Neuronal stem cell (in vitro differentiated cells): ENCODE measurements at regions not wholly inside any gene's neighbourhood (a gene's known extent, or its start where the extent isn't known, plus 50 kb on each side); places are given as distances from the start of the nearest gene placed in this dataset.
"Not testable (repeated sequence)": the region's sequence is repeated elsewhere in the genome, so short reads cannot be mapped to it uniquely, and the experiment has no call there.

Experiments used
- DNase-seq: peaks from one replicate; pipeline ENCODE4 v3.0.0-alpha.2; 2013; ENCODE audit warnings: low spot score
- H2AFZ ChIP-seq: one replicate; pipeline ENCODE4 v1.6.1; 2013; ENCODE audit warnings: mild to moderate bottlenecking, low read length, inconsistent platforms
- H2AK5ac ChIP-seq: 2 replicates; pipeline ENCODE4 v1.6.1; 2013; ENCODE audit warnings: low read depth, mild to moderate bottlenecking, inconsistent platforms, low read length, moderate library complexity, mixed read lengths
- H2BK120ac ChIP-seq: 2 replicates; pipeline ENCODE4 v1.6.1; 2013; ENCODE audit warnings: low read depth, mild to moderate bottlenecking, inconsistent platforms, low read length, moderate library complexity, mixed read lengths
- H2BK12ac ChIP-seq: one replicate; pipeline ENCODE4 v1.6.1; 2013; ENCODE audit warnings: low read length, inconsistent platforms
- H2BK15ac ChIP-seq: 2 replicates; pipeline ENCODE4 v1.6.1; 2013; ENCODE audit warnings: mild to moderate bottlenecking, low read length, inconsistent platforms, mixed read lengths
- H2BK5ac ChIP-seq: one replicate; pipeline ENCODE4 v1.6.1; 2013; ENCODE audit warnings: inconsistent platforms, mild to moderate bottlenecking, low read length, moderate library complexity
- H3K14ac ChIP-seq: one replicate; pipeline ENCODE4 v1.6.1; 2013; ENCODE audit warnings: low read length, inconsistent platforms
- H3K18ac ChIP-seq: 2 replicates; pipeline ENCODE4 v1.6.1; 2013; ENCODE audit warnings: low read length, inconsistent platforms
- H3K23ac ChIP-seq: 2 replicates; pipeline ENCODE4 v1.6.1; 2013; ENCODE audit warnings: low read depth, mild to moderate bottlenecking, mixed read lengths, low read length, inconsistent platforms; ENCODE audit not compliant: poor library complexity
- H3K27ac ChIP-seq: replicated peaks from 3 replicates; pipeline ENCODE4 v1.5.1; 2013; ENCODE audit warnings: low read length, inconsistent platforms
- H3K27me3 ChIP-seq, 3 experiments: 2 replicates each; pipeline ENCODE4 v1.6.1; 2013; ENCODE audit warnings: low read length in 3 of 3, mild to moderate bottlenecking in 2 of 3, inconsistent platforms in 1 of 3, low read depth in 1 of 3, mixed read lengths in 1 of 3, moderate library complexity in 1 of 3; ENCODE audit not compliant: control insufficient read depth in 3 of 3, insufficient read depth in 3 of 3
- H3K36me3 ChIP-seq, 2 donors: replicated peaks in 1 of 2; 2 replicates each; pipeline ENCODE4 v1.6.1; 2013; ENCODE audit warnings: low read length in 2 of 2; ENCODE audit not compliant: control insufficient read depth in 2 of 2, insufficient read depth in 2 of 2
- H3K4ac ChIP-seq: 2 replicates; pipeline ENCODE4 v1.6.1; 2013; ENCODE audit warnings: inconsistent platforms, mild to moderate bottlenecking, low read length, moderate library complexity
- H3K4me1 ChIP-seq, 2 donors: 1 replicate in 1 of 2; 2 replicates in 1 of 2; pipeline ENCODE4 v1.6.1; 2013; ENCODE audit warnings: low read length in 2 of 2, low read depth in 1 of 2; ENCODE audit not compliant: control insufficient read depth in 2 of 2, insufficient read depth in 1 of 2
- H3K4me2 ChIP-seq: one replicate; pipeline ENCODE4 v1.6.1; 2013; ENCODE audit warnings: mild to moderate bottlenecking, low read length, inconsistent platforms; ENCODE audit not compliant: insufficient read depth, poor library complexity, severe bottlenecking
- H3K4me3 ChIP-seq, 2 donors: 2 replicates each; pipeline ENCODE4 v1.5.1; 2013; ENCODE audit warnings: low read length in 2 of 2, mild to moderate bottlenecking in 2 of 2, inconsistent platforms in 1 of 2, moderate library complexity in 1 of 2
- H3K79me1 ChIP-seq: one replicate; pipeline ENCODE4 v1.6.1; 2013; ENCODE audit warnings: low read depth, mild to moderate bottlenecking, inconsistent platforms, low read length, moderate library complexity
- H3K9ac ChIP-seq: one replicate; pipeline ENCODE4 v1.6.1; 2013; ENCODE audit warnings: mild to moderate bottlenecking, low read depth, low read length, inconsistent platforms; ENCODE audit not compliant: poor library complexity
- H3K9me3 ChIP-seq, 2 donors: replicated peaks in 1 of 2; 2 replicates each; pipeline versions ENCODE3 to v1.6.1; 2013; ENCODE audit warnings: low read length in 2 of 2, mild to moderate bottlenecking in 2 of 2, inconsistent platforms in 1 of 2, low read depth in 1 of 2, mixed read lengths in 1 of 2, moderate library complexity in 1 of 2; ENCODE audit not compliant: control insufficient read depth in 2 of 2, insufficient read depth in 1 of 2
- H4K8ac ChIP-seq: one replicate; pipeline ENCODE4 v1.6.1; 2013; ENCODE audit warnings: low read depth, mild to moderate bottlenecking, inconsistent platforms, low read length, moderate library complexity
- H4K91ac ChIP-seq: one replicate; pipeline ENCODE4 v1.6.1; 2013; ENCODE audit warnings: low read length, low read depth, mild to moderate bottlenecking, inconsistent platforms; ENCODE audit not compliant: poor library complexity
- WGBS, 2 donors: extraction: QIAGEN DNeasy Blood & Tissue Kit; methylation state at CpG; one replicate each; pipeline ENCODE4 v1.1.7; 2013; ENCODE audit warnings: missing lambda C conversion rate in 2 of 2, mixed read lengths in 1 of 2; ENCODE audit not compliant: insufficient read length in 2 of 2, insufficient replicate concordance in 1 of 2; ENCODE audit errors: extremely low coverage in 2 of 2; 5-methylcytosine and 5-hydroxymethylcytosine counted together

GRCh38 chr2:47283659-47284058 lies 85.5 kb upstream of the EPCAM start:
- no peak overlapping the region for H2AFZ ChIP-seq

GRCh38 chr2:47282621-47283272 lies 86.4 kb upstream of the EPCAM start:
- no peak overlapping the region for H4K91ac ChIP-seq
- no peak for DNase-seq
- no peak overlapping the region for H3K23ac ChIP-seq
- no peak overlapping the region for H2BK120ac ChIP-seq
- H4K8ac ChIP-seq: no peak overlapping the region
- H2AFZ ChIP-seq: no peak overlapping the region
- no peak overlapping the region for H3K18ac ChIP-seq
- H3K9me3 ChIP-seq: peaks cover 2 to 12% of the 10 kb centered on the region in 2 donors
- no peak overlapping the region for H3K27ac ChIP-seq
- H2BK5ac ChIP-seq: no peak overlapping the region
- H3K9ac ChIP-seq: no peak overlapping the region
- no peak overlapping the region for H3K4me2 ChIP-seq
- no peaks in the 10 kb centered on the region for H3K36me3 ChIP-seq
- no peak overlapping the region for H3K4me3 ChIP-seq
- H3K27me3 ChIP-seq: no peaks in the 10 kb centered on the region
- no peak overlapping the region for H3K14ac ChIP-seq
- WGBS, 2 donors: no CpG with 5 or more reads among the region's 3 CpGs
- H3K79me1 ChIP-seq: no peaks in the 10 kb centered on the region
- H2BK12ac ChIP-seq: no peak overlapping the region
- no peak overlapping the region for H2AK5ac ChIP-seq
- no peak overlapping the region for H3K4ac ChIP-seq
- H2BK15ac ChIP-seq: no peak overlapping the region
- peaks cover 2 to 10% of the 10 kb centered on the region in 2 donors for H3K4me1 ChIP-seq

More at GRCh38 chr2:47283659-47284058, 85.5 kb upstream of the EPCAM start:
- Histone ChIP-seq H2BK12ac (no peak overlapping the region), H3K36me3 (no peaks in the 10 kb centered on the region), H3K9me3 (peaks cover 2 to 9% of the 10 kb centered on the region in 2 donors), H2BK5ac (no peak overlapping the region), H3K27ac (no peak overlapping the region), H3K4me2 (no peak overlapping the region), H2AK5ac (peak overlapping the region; percentile 27), H3K9ac (no peak overlapping the region), H2BK15ac (no peak overlapping the region), H3K18ac (peak overlapping the region; percentile 72), H3K4ac (no peak overlapping the region), H4K91ac (no peak overlapping the region), H3K14ac (no peak overlapping the region), H3K27me3 (no peaks in the 10 kb centered on the region), H3K4me1 (peaks cover 2 to 12% of the 10 kb centered on the region in 2 donors), H2BK120ac (no peak overlapping the region), H3K23ac (no peak overlapping the region), H3K4me3 (no peak overlapping the region), H4K8ac (no peak overlapping the region), H3K79me1 (no peaks in the 10 kb centered on the region)
- WGBS, 2 donors: no CpG with 5 or more reads among the region's 7 CpGs
- DNase-seq: no peak

GRCh38 chr2:47279525-47279924 lies 89.6 kb upstream of the EPCAM start:
- not testable (repeated sequence) for H3K18ac ChIP-seq, H3K36me3 ChIP-seq, H2BK12ac ChIP-seq, H3K4me3 ChIP-seq, H3K79me1 ChIP-seq, H3K14ac ChIP-seq, H3K27ac ChIP-seq, H3K4me2 ChIP-seq, H3K9ac ChIP-seq, H2BK120ac ChIP-seq, H3K4ac ChIP-seq, H2BK15ac ChIP-seq, H3K4me1 ChIP-seq, H2AFZ ChIP-seq, H4K91ac ChIP-seq, DNase-seq, H2AK5ac ChIP-seq, H4K8ac ChIP-seq, H3K23ac ChIP-seq, H3K27me3 ChIP-seq, H2BK5ac ChIP-seq
- peaks cover 2 to 14% of the 10 kb centered on the region in 2 donors for H3K9me3 ChIP-seq
- WGBS, 2 donors: no CpG with 5 or more reads among the region's 4 CpGs

- Histone ChIP-seq H4K91ac (no peak overlapping the region), H3K9me3 (peaks cover 2 to 9% of the 10 kb centered on the region in 2 donors), H2AFZ (no peak overlapping the region), H3K4me3 (no peak overlapping the region), H2BK120ac (no peak overlapping the region), H3K27me3 (no peaks in the 10 kb centered on the region), H3K9ac (no peak overlapping the region), H2BK15ac (no peak overlapping the region), H2AK5ac (no peak overlapping the region), H3K79me1 (no peaks in the 10 kb centered on the region), H3K14ac (no peak overlapping the region), H3K4me2 (no peak overlapping the region), H4K8ac (no peak overlapping the region), H2BK12ac (no peak overlapping the region), H3K4ac (no peak overlapping the region), H3K27ac (no peak overlapping the region), H3K4me1 (peaks cover 2 to 12% of the 10 kb centered on the region in 2 donors), H3K23ac (no peak overlapping the region), H2BK5ac (no peak overlapping the region), H3K18ac (no peak overlapping the region), H3K36me3 (no peaks in the 10 kb centered on the region)
- WGBS, 2 donors: no CpG with 5 or more reads among the region's 1 CpG
- no peak for DNase-seq
These were observed 91.1 kb upstream of the EPCAM start for GRCh38 chr2:47277987-47278386.
